ENCODE measurements at regions not wholly inside any gene's neighbourhood (a gene's known extent, or its start where the extent isn't known, plus 50 kb on each side); places are given as distances from the start of the nearest gene placed in this dataset.

DNA sequence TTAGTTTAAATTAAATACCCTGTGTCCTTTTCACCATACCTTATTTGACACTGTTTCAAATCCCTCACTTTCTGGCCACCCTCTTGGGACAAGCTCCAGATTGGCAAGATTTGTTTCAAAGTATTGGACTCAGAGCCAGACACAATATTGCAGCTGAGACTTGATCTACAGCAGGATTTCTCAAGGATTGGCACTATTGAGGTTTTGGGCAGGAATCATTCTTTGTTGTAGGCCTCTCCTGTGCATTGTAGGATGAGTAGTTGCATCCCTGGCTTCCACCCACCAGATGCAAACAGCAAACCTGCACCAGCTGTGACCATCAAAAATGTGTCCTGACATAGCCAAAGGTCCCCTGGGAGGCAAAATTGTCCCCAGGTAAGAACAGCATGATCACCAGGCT is 181.2 kb downstream of the CHD9NB start:
- no peak overlapping the region for H2AFZ ChIP-seq (ENCODE audit: low read depth, low read length)
- FAIRE-seq (no peak), DNase-seq (ENCODE audit: low read depth) (no peak)
- peaks cover 2% of the 10 kb centered on the region for H3K27me3 Mint-ChIP-seq (ENCODE audit: low read depth, unreplicated experiment)
- H3K27ac Mint-ChIP-seq (ENCODE audit: unreplicated experiment) = no peak overlapping the region
- no peaks in the 10 kb centered on the region for H3K36me3 ChIP-seq (ENCODE audit: insufficient read depth, low read length)
- no peak overlapping the region for H3K4me3 Mint-ChIP-seq (ENCODE audit: unreplicated experiment)
- H3K9ac ChIP-seq (ENCODE audit: low read length) = no peak overlapping the region
- no peaks in the 10 kb centered on the region for H3K79me2 ChIP-seq (ENCODE audit: insufficient read depth, low read length)
- no peaks in the 10 kb centered on the region for H3K36me3 Mint-ChIP-seq (ENCODE audit: low read depth, unreplicated experiment)
- no peak overlapping the region for H3K4me3 ChIP-seq (ENCODE audit: insufficient read depth, low read depth, low read length)
- H3K4me1 ChIP-seq (ENCODE audit: insufficient read depth, low read length) = peaks cover 5% of the 10 kb centered on the region
- no peaks in the 10 kb centered on the region for H4K20me1 ChIP-seq (ENCODE audit: insufficient read depth, low read length)
- H3K4me1 Mint-ChIP-seq (ENCODE audit: low read depth, unreplicated experiment) = no peaks in the 10 kb centered on the region
- H3K9me3 ChIP-seq (ENCODE audit: insufficient read depth, low read depth, low read length) = no peaks in the 10 kb centered on the region
- TF ChIP-seq, protein P1, sequence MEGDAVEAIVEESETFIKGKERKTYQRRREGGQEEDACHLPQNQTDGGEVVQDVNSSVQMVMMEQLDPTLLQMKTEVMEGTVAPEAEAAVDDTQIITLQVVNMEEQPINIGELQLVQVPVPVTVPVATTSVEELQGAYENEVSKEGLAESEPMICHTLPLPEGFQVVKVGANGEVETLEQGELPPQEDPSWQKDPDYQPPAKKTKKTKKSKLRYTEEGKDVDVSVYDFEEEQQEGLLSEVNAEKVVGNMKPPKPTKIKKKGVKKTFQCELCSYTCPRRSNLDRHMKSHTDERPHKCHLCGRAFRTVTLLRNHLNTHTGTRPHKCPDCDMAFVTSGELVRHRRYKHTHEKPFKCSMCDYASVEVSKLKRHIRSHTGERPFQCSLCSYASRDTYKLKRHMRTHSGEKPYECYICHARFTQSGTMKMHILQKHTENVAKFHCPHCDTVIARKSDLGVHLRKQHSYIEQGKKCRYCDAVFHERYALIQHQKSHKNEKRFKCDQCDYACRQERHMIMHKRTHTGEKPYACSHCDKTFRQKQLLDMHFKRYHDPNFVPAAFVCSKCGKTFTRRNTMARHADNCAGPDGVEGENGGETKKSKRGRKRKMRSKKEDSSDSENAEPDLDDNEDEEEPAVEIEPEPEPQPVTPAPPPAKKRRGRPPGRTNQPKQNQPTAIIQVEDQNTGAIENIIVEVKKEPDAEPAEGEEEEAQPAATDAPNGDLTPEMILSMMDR (IDR thresholded peaks at IDR 0.05; ENCODE audit: insufficient read depth, low read depth, low read length) = no peak
- TF ChIP-seq EZH2 (IDR thresholded peaks at IDR 0.05; ENCODE audit: insufficient read depth, low read length) = no peak
- H3K27ac ChIP-seq (ENCODE audit: low read depth, low read length) = no peak overlapping the region
- peaks cover 3% of the 10 kb centered on the region for H3K9me3 Mint-ChIP-seq (ENCODE audit: unreplicated experiment)
- H3K27me3 ChIP-seq (ENCODE audit: insufficient read depth, low read length) = no peaks in the 10 kb centered on the region
- H3K4me2 ChIP-seq (ENCODE audit: low read length) = no peak overlapping the region

DNA sequence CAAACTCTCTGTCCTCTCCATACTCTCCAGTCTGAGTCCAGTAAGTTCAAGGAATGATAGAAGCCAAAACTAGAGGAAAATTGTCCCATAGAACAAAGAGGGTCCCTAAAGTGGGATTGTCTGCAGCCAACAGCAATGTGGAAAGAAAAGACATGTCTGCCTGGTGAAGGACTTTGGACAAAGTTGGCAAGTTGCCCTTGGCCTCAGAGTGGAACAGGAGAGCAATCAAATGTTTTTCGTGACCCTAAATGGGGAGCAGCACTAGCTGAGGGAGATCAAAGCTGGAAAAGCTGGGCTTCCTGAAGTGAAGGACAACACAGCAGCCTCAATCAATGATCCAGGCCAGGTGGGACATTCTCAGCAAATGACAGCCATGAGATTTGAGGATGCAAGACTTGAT is 183.5 kb downstream of the CHD9NB start:
- no peak overlapping the region for H3K4me3 ChIP-seq (ENCODE audit: insufficient read depth, low read depth, low read length)
- no peaks in the 10 kb centered on the region for H3K9me3 ChIP-seq (ENCODE audit: insufficient read depth, low read depth, low read length)
- no peak overlapping the region for H3K27ac Mint-ChIP-seq (ENCODE audit: unreplicated experiment)
- no peak for DNase-seq (ENCODE audit: low read depth)
- no peaks in the 10 kb centered on the region for H3K36me3 ChIP-seq (ENCODE audit: insufficient read depth, low read length)
- no peaks in the 10 kb centered on the region for H4K20me1 ChIP-seq (ENCODE audit: insufficient read depth, low read length)
- no peak for FAIRE-seq
- H3K4me1 Mint-ChIP-seq (ENCODE audit: low read depth, unreplicated experiment) = no peaks in the 10 kb centered on the region
- H3K27ac ChIP-seq (ENCODE audit: low read depth, low read length) = no peak overlapping the region
- no peak for TF ChIP-seq EZH2 (IDR thresholded peaks at IDR 0.05; ENCODE audit: insufficient read depth, low read length)
- TF ChIP-seq, protein P1 (IDR thresholded peaks at IDR 0.05; ENCODE audit: insufficient read depth, low read depth, low read length) = no peak
- no peak overlapping the region for H3K4me3 Mint-ChIP-seq (ENCODE audit: unreplicated experiment)
- H3K9ac ChIP-seq (ENCODE audit: low read length) = no peak overlapping the region
- H3K9me3 Mint-ChIP-seq (ENCODE audit: unreplicated experiment) = peaks cover 3% of the 10 kb centered on the region
- H3K4me2 ChIP-seq (ENCODE audit: low read length) = no peak overlapping the region
- H3K27me3 Mint-ChIP-seq (ENCODE audit: low read depth, unreplicated experiment) = peaks cover 2% of the 10 kb centered on the region
- H3K36me3 Mint-ChIP-seq (ENCODE audit: low read depth, unreplicated experiment) = no peaks in the 10 kb centered on the region
- no peaks in the 10 kb centered on the region for H3K27me3 ChIP-seq (ENCODE audit: insufficient read depth, low read length)
- no peak overlapping the region for H2AFZ ChIP-seq (ENCODE audit: low read depth, low read length)
- H3K4me1 ChIP-seq (ENCODE audit: insufficient read depth, low read length) = peaks cover 5% of the 10 kb centered on the region
- no peaks in the 10 kb centered on the region for H3K79me2 ChIP-seq (ENCODE audit: insufficient read depth, low read length)

DNA sequence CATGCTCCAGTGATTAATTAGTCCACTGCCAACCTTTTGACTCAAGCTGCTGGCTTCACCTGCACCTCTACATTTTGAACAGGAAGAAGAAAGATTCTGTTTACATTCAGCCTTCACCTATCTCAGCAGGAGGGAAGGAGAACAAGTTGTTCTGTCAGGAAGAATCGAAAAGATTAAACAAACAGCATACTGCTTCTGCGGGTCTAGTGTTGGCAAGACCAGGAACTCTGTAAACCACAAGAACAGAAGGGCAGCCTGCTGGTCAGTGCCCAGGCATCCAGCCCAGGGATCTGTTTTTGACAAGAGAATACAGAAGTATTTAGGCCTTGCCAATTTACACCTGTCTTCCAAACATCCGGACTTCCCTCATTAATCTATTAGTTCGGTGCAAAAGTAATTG is 189.7 kb downstream of the CHD9NB start:
- Histone ChIP-seq H2AFZ (ENCODE audit: low read depth, low read length) (no peak overlapping the region), H3K4me1 (ENCODE audit: insufficient read depth, low read length) (no peaks in the 10 kb centered on the region), H3K9me3 (ENCODE audit: insufficient read depth, low read depth, low read length) (no peaks in the 10 kb centered on the region), H3K4me2 (ENCODE audit: low read length) (no peak overlapping the region), H3K4me3 (ENCODE audit: insufficient read depth, low read depth, low read length) (no peak overlapping the region), H3K27ac (ENCODE audit: low read depth, low read length) (no peak overlapping the region), H3K79me2 (ENCODE audit: insufficient read depth, low read length) (no peaks in the 10 kb centered on the region), H3K36me3 (ENCODE audit: insufficient read depth, low read length) (no peaks in the 10 kb centered on the region), H3K9ac (ENCODE audit: low read length) (no peak overlapping the region), H3K27me3 (ENCODE audit: insufficient read depth, low read length) (no peaks in the 10 kb centered on the region), H4K20me1 (ENCODE audit: insufficient read depth, low read length) (no peaks in the 10 kb centered on the region)
- Mint-ChIP-seq H3K4me1 (ENCODE audit: low read depth, unreplicated experiment) (no peaks in the 10 kb centered on the region), H3K27me3 (ENCODE audit: low read depth, unreplicated experiment) (peaks cover 4% of the 10 kb centered on the region), H3K4me3 (ENCODE audit: unreplicated experiment) (no peak overlapping the region), H3K27ac (ENCODE audit: unreplicated experiment) (no peak overlapping the region), H3K9me3 (ENCODE audit: unreplicated experiment) (no peaks in the 10 kb centered on the region), H3K36me3 (ENCODE audit: low read depth, unreplicated experiment) (no peaks in the 10 kb centered on the region)
- TF ChIP-seq, protein P1 (IDR thresholded peaks at IDR 0.05; ENCODE audit: insufficient read depth, low read depth, low read length) = no peak
- TF ChIP-seq EZH2 (IDR thresholded peaks at IDR 0.05; ENCODE audit: insufficient read depth, low read length) = no peak
- FAIRE-seq (no peak), DNase-seq (ENCODE audit: low read depth) (no peak)

All from astrocyte (in vitro differentiated cells and primary cell).